ENCODE measurements at regions not wholly inside any gene's neighbourhood (a gene's known extent, or its start where the extent isn't known, plus 50 kb on each side); places are given as distances from the start of the nearest gene placed in this dataset.

DNA sequence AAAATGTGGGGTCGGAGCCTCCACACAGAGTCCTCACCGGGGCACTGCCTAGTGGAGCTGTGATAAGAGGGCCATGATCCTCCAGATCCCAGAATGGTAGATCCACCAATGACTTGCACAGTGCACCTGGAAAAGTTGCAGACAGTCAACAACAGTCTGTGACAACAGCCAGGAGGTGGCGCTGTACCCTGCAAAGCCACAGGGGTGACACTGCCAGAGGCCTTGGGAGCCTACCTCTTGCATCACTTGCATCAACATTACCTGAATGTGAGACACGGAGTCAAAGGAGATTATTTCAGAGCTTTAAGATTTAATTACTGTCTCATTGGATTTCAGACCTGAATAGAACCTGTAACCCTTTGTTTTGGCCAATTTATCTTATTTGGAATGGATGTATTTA lies 614.1 kb upstream of the CDH9 start:
- no peak for DNase-seq

DNA sequence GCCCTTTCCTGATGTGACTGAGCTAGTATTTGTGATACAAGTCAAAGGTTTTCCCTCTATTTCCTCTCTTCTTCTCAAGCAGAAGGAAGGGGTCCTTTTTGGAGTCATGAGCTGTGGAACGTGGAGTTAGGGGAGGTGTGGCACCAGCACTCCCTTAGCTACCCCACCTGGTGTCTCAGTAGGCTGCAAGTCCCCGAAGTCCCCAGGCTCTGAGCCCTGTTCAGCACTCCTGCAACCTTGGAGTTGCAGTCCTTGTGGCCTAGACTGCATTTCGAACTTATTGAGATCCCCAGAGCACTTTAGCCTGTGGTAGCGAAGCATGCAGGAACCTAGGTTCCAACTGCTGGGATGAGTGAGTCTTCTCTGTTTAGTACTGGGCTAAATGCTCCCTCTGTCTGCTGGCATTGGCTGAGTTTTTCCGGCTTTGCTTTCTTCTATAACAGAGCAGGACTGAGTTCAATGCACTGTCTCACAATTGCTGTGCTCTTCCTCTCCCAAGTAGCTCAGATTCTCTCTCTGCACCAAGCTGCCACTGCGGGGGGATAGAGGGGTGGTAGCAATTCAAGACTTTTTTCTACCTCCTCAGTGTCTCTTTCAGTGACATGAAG lies 600.7 kb upstream of the CDH9 start:
- DNase-seq: no peak

GRCh38 chr5:27619982-27620381 lies 581.6 kb upstream of the CDH9 start:
- DNase-seq: no peak

DNA sequence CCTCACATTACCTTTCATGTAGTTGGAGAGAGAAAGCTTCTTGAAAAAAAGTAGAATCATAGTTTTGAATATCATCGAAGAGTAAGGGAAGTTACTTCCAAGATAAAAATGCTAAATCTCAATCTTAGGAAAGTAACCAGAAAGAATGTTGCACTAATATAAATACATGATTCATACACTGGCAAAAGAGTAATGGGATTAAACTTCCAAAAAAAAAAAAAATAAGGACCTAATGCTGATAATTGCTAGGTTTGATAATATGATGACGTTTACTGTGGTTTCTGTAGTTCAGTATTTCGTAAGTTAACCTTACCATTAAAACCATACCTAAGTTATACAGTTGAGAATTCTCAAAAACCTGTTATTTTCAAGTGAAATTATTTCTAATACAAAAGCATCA lies 573.8 kb upstream of the CDH9 start:
- no peak for DNase-seq

- no peak for DNase-seq
Observed at GRCh38 chr5:27608992-27609391, 570.6 kb upstream of the CDH9 start.

DNA sequence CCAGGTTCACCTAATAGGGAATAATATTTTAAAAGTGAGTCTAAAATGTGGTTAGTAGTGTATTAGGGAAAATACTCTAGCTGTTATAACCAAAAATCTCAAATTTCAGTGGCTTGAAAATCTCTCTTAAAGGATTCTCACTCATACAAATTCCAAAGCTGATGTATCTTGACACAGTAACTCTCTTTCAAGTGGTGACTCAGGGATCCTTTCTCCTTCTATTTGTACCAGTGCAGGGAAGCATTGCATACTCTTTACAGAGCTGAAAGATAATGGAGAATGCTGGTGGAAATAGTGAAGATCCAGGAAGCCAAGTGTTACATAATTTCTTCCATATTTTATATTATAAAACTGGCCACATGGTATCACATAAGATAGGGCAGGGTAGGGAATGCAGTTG lies 560.2 kb upstream of the CDH9 start:
- no peak for DNase-seq

GRCh38 chr5:27594141-27594540 lies 555.8 kb upstream of the CDH9 start:
- no peak for DNase-seq

DNA sequence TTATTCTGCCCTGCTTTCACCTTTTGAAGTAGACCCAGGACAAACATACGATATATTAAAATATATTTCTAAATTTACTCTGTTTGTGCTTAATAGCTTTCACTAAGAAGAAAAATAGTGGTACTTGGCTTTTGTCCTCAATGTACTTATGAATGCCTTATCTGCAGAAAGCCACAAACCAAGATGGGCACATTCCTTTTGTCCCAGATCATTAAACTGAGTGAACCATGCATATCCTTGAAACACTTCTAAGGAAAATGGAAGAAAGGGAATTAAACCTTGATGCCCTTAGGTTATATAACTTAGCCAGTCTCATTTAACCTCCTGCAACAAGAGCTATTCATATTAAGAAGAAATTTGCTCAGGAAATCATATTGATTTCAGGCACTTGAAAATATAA lies 553.8 kb upstream of the CDH9 start:
- DNase-seq: no peak

DNA sequence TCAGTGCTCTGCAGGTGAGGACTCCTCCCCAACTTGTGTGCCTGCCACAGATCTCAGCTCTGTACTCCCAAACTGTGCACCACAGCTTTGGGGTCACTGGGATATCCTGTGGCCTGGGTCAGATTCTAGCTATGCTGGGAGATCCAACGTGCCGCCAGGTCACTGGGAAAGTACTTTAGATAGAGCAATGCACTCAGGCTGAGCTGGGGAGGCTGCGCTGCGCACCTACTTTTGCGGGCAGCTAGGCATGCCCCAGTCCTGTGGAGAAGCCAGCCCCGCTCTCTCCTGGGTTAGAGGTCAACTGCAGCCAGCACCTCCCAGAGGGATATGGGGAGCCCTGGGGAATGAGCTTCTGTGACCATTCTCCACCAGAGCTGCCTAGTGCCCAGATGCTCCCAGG lies 552.1 kb upstream of the CDH9 start:
- no peak for DNase-seq

GRCh38 chr5:27578279-27578678 lies 539.9 kb upstream of the CDH9 start:
- DNase-seq: no peak

DNA sequence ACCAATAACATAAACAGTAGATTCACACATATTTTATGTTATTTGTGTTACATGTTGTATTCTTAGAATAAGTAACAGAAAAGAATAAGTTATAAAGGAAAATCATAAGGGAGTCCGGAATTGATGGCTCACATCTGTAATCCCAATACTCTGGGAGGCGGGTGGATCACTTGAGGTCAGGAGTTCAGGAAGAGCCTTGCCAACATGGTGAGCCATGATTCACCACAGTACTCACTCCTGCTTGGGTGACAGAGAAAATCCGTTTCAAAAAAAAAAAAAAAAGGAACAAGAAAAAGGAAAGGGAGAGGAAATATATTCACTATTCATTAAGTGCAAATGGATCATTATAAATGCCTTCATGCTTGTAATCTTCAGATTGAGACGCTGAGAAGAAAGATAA lies 533.3 kb upstream of the CDH9 start:
- no peak for DNase-seq

DNA sequence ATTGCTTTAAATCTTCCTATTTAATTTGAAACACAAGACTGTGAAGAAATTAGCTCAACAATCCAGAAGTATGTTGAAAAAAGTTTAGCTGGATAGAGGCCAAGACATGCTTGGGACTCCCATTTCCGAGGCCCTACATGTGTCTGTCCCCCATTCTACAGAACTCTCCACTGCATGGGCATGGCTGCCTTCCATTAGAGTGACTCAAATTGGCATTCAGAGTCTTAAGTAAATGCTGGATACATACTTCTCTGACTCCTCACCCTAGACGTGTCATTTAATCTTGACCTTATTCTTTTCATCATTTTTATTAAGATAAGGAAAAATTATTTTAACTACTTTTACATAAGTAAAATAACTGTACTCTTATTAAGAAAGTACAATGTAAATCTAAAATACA lies 530.4 kb upstream of the CDH9 start:
- no peak for DNase-seq

- DNase-seq: no peak
Observed at GRCh38 chr5:27561408-27561807, 523.0 kb upstream of the CDH9 start.

DNA sequence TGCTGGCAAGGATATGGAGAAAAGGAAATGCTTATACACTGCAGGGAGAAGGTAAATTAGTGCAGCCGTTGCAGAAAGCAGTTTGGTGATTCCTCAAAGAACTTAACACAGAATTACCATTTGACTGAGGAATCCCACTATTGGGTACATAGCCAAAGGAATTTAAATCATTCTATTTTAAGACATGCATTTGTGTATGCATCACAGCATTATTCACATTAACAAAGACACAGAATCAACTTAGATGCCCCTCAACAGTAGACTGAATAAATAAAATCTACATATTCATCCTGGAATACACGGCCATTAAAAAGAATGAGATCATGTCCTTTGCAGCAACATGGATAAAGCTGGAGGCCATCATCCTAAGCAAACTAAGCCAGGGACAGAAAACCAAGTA lies 510.1 kb upstream of the CDH9 start:
- DNase-seq: no peak

DNA sequence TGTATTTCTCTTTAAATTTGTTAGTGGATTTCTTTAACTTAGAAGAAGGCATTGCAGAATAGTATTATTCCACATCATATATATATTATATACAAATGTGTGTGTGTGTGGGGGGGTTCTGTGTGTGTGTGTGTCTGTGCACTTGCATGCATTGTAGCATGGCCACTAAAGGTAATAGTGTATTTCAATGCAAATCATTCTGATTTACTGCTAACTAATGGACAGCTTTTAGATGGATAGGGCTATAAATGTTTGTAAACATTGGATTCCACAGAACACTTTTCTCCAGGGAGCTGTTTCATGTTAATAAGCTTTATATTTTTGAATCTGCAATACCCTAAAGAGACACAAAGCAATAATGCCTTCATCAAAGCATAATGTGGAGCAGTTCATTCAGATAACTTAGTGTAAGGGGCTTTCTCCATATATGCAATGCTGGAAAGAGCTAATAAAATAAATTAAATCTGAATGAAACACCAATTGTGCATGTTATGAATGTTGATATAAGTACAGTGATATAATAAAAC lies 496.7 kb upstream of the CDH9 start:
- DNase-seq: no peak

DNA sequence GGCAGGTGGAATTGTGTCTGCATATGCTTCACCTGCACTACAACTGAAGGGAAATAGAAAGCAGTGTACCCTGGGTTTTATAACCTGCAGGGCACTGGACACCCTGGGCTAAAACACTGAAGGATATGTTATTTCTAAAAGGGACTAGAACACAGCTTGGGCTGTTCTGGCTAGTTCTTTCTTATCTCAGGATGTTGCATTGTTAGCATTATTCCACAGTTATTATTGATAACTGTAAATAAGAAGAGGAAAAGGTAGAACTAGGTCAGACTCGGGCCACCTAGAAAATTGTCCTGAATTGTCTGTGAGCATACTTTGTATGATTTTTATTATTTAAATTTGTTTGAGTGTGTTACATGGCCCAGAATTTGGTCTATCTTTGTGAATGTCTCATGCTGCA lies 493.9 kb upstream of the CDH9 start:
- DNase-seq: no peak

GRCh38 chr5:27524515-27524914 lies 486.1 kb upstream of the CDH9 start:
- DNase-seq: no peak

GRCh38 chr5:27523629-27524028 lies 485.2 kb upstream of the CDH9 start:
- no peak for DNase-seq

GRCh38 chr5:27516437-27516836 lies 478.1 kb upstream of the CDH9 start:
- DNase-seq: no peak

- DNase-seq: no peak
Observed at GRCh38 chr5:27511061-27511460, 472.7 kb upstream of the CDH9 start.

DNA sequence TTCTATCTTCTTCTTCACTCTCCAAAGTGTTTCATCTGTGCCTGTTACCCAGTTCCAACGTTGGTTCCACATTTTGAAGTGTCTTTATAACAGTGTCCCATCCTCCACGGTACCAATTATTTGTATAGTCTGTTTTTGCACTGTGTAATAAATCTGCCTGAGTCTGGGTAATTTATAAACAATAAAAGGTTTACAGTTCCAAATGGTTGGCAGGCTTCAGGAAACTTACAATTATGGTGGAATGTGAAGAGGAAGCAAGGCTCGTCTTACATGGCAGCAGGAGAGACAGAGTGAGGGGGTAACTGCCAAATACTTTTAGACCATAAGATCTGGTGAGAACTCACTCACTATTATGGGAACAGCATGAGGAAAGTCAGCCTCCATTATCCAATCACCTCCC lies 465.4 kb upstream of the CDH9 start:
- no peak for DNase-seq

DNA sequence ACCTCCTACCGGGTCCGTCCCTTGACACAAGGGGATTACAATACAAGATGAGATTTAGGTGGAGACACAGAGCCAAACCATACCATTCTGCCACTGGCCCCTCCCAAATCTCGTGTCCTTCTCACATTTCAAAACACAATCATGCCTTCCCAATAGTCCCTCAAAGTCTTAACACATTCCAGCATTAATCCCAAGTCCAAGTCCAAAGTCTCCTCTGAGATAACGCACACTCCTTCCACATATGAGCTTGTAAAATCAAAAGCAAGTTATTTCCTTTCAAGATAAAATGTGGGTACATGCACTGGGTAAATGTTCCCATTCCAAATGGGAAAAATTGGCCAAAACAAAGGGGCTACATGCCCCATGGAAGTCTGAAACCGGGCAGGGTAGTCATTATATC lies 463.9 kb upstream of the CDH9 start:
- DNase-seq: no peak

DNA sequence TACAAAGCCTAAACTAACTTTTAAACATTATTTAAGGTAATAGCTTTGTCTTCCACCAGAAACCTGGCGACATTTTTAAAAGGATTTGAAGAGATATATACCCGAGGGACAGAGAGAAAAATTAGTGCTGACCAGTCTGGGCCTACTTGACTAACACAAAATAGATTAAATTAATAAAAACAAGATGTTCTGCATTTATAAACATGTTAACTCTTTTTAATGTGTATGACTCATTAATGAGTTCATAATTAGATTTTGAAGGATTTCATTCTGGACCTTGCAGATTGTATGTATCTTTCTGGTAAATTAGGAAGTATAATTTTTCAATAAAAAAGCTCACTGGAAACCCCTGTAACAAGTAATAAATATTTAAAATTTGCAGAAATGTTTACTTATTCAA lies 459.1 kb upstream of the CDH9 start:
- DNase-seq: no peak

DNA sequence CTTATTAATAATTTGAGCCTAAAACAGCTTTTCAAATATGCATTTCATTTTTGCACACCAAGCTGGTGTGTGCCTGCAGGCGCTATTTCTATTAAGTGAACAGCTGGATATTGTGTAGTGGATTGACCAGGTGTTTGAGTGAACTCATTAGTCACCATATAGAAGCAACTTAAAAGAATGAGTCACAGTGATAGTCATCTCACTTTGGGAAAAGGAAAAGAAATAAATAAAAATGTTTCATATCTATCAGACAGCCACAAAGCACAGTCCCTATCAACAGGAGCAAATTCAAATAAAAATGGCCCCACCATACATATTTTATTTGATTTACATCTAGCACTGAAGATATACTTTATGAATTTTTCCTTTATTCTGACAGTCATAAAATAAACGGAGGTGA lies 456.5 kb upstream of the CDH9 start:
- no peak for DNase-seq

- no peak for DNase-seq
Observed at GRCh38 chr5:27491746-27492439, 453.5 kb upstream of the CDH9 start.
